Endothelial cell of umbilical vein (primary cell): ENCODE measurements at regions not wholly inside any gene's neighbourhood (a gene's known extent, or its start where the extent isn't known, plus 50 kb on each side); places are given as distances from the start of the nearest gene placed in this dataset.

Experiments
- CTCF ChIP-seq, 2 donors: IDR thresholded peaks; 1 replicate in 1 of 2; 2 replicates in 1 of 2; pipeline ENCODE4 v1.5.1; 2011; ENCODE audit warnings: low read length in 2 of 2, mild to moderate bottlenecking in 2 of 2, moderate library complexity in 2 of 2, control low read depth in 1 of 2, inconsistent platforms in 1 of 2, low read depth in 1 of 2; ENCODE audit not compliant: insufficient read depth in 1 of 2; ENCODE audit errors: extremely low read depth in 1 of 2
- EZH2 ChIP-seq: IDR thresholded peaks from 2 replicates; pipeline ENCODE4 v1.6.1; 2012; ENCODE audit warnings: borderline replicate concordance, low read depth, mild to moderate bottlenecking, moderate library complexity, low read length, inconsistent platforms; ENCODE audit not compliant: severe bottlenecking

DNA sequence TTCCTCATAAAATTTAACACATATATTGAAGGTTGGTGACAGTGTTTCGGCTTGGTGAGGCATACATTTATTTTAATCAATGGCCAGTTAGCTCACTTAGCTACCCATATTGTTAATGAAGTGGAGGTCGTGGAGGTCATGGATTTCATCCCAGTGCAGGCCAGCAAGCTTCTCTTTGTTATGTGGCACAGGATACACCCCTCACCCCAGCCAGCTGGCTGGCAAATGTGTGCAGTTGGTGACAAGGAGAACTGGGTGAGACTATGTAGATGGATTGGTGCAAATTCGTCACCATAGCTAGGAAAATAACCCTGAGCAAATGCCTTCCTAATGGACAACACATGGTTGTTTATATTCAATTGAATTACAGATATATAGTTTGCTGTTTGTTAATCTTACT is 50.5 kb upstream of the FOXP2 start:
- TF ChIP-seq CTCF (IDR thresholded peaks at IDR 0.05; ENCODE audit: extremely low read depth in 1 of 2, insufficient read depth in 1 of 2, low read depth in 1 of 2, low read length in 2 of 2), result no peak
- no peak for TF ChIP-seq EZH2
